HG03280 (cell line): ENCODE measurements at regions not wholly inside any gene's neighbourhood (a gene's known extent, or its start where the extent isn't known, plus 50 kb on each side); places are given as distances from the start of the nearest gene placed in this dataset.

Experiments used
- ATAC-seq: cut with Tn5 transposase; IDR thresholded peaks from one replicate; pipeline ENCODE4 v1.9.1; 2021; ENCODE audit warnings: mild to moderate bottlenecking, moderate library complexity; ENCODE audit not compliant: unreplicated experiment

DNA sequence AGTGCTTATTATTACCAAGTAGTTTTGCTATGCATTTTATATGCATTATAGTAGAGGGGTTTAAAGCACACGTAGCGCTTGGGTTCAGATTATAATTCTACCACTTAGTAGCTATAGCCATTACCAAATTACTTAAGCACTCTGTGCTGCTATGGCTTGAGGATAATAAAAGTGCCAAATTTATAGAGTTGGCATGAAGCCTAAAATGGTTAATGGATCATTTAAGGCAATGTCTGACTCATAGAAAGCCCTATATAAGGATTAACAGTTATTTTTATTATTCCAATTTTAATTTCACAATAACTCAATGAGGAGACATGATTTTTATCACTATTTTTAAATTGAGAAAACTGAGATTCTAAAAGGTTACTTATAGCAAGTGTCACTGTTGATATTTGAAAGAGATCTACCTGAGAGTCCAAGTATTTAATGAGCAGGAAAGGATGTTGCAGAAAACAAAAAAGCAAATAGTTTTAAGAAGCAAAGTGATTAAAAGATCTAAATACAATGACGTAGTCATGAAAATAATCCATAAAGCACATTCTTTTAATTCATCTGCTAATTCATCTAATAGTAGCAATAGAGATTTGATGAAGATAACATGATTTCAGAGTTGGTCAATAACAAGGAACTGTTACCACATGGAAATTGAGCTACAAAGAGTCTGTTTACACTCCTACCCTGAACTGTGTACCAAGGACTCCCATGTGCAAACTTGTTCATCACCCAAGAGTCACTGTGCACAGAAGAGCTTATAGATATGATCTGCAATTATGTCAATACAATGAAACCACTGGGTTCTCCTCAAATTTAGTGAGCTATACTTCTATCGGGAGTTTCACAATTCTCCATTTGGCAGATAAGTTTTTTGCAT lies 78.8 kb upstream of the DTNA start:
- ATAC-seq, result no peak

DNA sequence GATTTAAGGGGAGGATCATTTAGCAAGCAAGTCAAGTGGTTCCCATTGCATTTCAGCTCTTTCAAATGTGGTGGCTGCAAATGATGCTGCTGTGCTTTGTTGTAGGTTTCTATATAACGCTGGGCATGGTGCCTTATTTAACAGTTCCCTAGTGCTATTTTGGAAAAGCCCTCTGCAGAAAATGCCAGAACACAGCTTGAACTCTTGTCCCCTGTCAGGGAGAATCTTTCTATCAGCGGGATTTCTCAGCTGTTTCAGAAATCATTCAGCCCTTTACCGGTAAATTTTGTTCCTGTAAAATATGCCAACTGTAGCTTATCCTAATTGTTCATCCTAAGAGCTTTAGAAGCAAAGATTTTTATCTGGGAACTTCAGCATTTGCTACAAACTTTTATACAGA lies 77.8 kb upstream of the DTNA start:
- ATAC-seq, result no peak

DNA sequence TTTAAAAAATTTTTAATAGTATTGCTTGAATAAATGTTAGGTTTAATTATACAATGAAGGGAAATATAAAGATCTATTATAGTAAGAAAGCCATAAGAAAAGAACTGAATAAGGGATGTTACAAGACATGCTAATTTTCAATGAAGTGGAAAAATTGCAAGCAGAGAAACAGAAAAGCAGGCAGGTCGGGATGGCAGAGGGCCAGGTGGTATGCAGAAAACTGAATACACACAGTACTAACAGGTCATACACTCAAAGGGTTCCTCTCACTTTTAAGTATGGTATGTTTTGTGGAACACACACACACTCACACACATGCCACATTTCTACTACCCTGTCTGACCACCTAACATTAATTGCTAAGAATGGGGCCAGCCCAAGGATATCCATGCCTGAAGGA lies 76.7 kb upstream of the DTNA start:
- no peak for ATAC-seq

DNA sequence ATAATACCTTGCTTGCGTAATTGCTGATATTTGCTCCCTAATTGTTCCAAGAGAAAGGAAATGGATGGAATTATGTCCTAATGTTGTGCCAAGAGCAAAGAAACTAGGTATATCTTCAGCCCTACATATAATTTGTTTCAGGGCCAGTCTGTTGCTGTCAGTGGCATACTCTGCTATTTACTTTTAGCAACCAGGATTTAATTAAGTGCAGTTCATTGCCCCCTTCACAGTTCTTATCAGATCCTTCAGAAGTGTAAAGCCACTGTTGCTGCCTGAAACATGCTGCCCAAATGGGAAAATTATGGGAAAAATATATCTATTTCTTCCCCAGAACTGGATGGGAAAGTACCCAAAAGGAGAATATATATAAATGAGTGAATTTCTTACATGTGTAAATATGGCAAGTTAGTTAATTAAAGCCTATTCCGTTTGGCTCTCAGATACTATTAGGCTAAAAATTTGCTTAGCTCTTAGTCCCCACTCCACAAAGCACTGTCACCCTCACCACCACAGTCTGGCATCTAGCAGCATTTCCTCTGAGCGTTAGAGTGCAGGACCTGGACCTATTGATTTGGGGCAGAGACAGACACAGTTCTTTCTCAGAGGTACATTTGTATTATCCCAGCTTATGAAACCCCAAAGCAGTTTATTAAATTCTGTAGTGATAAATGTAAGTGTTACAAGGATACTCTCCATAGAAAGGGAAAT lies 72.8 kb upstream of the DTNA start:
- ATAC-seq, result no peak

DNA sequence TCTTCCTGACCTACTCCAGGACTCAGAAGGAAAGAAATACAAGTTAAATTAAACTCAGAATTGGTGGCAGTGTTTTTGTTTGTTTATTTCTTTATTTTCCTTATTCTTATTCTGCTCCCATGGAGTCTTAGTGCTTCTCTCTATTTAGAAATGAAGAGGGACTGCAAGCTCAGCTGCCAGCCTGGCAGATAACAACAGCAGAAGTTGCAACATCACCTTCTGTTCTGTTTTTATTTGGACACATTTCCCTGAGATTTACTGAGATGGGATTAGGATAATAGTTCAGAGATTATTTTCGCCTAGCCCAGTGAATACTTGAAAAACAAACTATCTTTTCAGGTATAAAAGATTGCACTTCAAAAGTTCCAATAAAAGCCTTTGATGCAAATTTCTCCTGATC lies 70.4 kb upstream of the DTNA start:
- no peak for ATAC-seq

DNA sequence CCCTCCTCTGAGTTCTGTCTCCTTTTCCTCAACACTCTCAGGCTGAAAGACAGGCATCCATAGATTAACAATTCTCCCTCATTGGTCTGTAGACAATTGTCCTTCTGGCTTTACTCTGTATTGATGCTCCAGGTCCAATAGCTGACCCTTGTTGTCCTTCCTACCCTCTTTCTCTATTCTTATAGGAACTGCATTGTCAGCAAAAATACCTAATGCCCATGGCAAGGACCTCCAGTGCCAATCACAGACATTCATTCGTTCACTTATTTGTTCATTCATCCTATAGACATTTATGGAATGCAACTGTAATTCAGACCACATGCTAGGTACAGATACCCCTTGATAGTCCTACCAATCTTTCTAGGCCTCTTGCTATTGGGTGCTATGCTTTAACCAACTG lies 69.8 kb upstream of the DTNA start:
- no peak for ATAC-seq

DNA sequence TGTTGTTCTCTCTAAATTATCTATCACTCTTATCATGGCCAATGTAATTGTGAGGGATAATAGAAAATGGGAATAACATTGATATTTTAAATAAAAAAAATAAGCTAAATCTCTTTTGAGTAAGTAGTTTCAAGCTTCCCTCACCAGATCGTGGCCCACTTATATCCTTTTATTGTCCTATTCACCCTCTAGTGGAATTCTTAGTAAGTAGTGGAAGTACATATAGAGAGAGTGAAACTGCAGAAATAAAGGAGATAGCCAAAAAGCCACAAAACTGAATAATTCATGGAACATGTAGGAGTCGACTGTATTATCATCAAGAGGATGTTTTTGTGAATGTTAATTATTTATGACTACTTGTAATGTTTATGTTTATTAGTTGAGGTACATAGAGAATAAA lies 66.1 kb upstream of the DTNA start:
- no peak for ATAC-seq

DNA sequence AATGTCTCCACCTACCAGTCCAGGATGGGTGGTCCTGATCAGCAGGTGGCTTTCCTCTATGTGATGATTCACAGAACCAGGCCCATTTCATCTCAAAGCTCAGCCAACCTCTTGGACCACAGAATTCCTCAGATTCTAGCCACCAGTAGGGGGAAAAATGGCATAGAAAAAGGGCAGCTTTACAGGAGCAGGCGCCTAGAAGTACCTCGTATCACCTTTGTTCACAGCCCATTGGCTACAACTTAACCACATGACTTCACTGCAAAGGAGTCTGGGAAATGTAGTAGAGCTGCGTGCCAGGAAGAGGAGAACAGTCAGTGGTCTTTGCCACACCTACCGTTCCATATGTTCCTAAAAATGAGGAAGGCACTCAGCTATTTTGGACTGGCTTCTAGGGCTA lies 62.8 kb upstream of the DTNA start:
- ATAC-seq, result peak; percentile 84

DNA sequence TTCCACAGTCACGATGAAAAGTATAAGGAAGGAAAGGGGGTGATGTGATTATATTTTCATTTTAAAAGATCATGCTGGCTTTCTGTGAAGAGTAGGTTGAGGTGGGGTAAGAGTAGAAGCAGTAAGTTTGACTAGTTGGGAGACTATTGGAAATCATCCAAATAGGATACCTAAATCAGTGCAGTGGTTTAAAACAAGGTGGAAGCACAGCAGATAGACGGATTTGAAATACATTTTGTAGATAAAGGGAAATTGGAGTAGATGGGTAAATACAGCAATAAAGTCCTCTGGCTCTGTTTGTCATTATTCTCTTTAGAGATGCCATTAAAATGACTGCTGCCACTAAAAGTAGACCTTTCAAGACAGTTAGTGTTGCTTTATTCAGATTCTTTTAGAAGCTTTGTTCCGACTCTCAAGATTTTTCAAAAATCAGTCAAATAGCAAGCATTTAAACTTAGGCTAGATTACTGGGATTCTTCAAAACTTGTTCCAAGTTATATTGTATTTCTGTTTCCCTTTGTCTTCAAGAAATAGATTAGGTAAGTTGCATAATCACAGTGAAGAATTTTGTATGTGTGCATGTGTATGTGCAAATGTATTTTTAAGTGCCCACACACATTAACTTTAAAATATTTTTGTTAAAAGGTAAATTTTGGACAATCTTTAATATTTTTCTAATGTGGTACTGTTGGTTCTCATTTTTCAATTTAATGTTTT lies 61.7 kb upstream of the DTNA start:
- ATAC-seq, result no peak

DNA sequence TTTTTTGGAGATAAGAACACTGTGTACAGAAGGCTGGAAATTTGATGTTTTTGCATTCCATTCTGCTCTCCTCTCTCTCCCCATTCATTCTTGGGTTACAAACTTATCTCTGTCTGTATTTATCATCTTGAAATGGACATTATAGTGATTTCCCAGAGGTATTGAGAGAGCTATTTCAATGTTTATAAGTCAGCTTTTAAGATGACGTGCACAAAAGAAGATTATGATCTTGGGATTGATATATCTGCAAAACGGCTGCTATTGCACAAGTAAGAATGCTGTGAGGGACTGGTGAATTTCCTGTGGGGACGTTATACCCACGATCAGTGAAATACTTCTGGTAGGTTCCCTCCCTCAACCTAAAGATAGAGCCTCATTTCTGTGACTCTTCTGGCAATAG lies 61.0 kb upstream of the DTNA start:
- ATAC-seq, result no peak

DNA sequence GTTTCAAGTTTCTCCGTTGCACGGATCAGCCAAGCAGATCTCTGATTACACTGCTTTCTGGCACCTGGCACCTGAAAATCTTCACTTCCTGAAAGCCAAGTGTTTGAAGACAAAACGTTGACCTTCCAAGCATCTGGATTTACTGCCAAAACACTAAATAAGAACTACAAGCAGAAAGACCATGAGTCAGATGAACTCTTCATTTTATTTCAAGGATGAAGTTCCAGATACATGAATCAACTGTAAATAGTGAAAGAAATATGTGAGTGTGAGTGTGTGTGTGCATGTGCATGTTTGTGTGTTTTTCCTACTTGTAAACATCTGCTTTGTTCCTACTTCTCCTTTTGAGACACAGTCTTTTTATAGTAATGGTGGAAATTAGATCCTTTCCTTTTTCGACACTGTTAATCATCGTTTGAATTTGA lies 60.0 kb upstream of the DTNA start:
- no peak for ATAC-seq

DNA sequence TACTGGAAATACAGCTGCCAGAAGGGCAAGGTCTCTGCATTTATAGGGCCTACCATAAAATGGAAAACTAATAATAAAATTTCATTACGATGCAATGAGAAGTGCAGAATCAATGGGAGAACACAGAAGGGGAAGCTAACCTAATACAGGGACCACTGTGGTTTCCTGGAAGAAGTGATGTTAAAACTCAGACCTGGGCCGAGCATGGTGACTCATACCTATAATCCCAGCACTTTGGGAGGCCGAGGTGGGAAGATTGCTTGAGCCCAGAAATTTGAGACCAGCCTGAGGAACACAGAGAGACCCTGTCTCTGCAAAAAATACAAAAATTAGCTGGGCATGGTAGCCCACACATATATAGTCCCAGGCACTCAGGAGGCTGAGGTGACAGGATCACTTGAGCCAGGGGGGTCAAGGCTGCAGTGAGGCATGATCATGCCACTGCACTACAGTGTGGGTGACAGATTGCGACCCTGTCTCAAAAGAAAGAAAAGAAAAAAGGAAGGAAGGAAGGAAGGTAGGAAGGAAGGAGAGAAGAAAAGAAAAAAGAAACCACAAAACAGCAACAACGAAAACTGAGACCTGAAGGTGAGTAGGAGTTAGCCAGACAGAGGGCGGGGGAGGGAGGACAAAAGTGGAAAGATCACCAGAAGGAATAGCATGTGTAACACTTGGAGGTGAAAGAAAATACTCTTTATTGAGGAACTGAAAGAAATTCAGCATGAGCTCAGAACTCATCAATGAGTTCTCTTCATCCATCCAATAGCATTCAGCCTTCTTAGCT lies 58.3 kb upstream of the DTNA start:
- ATAC-seq, result no peak

DNA sequence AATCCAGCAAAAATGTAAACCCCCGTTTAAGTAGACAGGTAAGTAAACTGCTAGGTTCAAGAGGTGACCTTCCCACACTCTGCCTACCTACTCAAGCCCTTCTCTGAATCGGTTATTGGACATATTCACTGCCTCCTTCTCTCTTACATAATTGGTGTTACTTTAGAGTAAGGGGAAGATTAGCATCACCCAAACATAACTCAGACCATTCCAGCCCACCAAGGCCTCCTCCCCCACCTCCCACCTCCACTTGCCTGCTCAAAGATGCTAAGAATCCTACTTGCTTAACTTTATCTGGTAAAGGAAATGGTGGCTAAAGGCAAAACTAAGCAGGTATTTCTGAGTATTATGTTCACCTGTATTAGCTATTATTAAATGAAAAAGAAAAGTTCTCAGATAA lies 55.0 kb upstream of the DTNA start:
- ATAC-seq, result no peak

DNA sequence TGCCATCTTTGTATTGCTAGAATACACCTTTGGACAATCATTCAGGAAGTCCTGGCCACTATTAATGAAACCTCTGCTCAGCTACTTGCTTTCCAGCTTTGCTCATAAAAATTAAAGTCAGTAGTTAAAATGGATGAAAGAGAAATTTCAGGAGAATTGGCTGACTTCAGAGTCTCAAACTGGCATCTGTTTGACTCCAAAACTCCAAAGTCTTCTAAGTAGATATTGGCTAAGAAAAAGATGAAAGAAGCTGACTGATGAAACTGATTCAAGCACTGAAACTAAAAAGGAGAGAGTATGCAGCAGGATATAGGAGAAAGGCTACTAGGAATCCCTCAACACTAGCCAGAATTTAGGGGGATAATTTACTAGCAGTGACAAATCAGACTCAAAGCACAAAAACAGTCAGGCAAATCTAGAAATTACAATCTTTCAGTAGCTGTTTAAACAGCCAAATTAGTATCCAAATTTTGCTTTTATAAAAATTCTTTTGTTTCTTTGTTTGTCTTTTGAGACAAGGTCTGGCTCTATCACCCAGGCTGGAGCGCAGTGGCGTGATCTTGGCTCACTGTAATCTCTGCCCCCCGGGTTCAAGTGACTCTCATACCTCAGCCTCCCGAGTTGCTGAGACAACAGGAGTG lies 52.1 kb upstream of the DTNA start:
- no peak for ATAC-seq

DNA sequence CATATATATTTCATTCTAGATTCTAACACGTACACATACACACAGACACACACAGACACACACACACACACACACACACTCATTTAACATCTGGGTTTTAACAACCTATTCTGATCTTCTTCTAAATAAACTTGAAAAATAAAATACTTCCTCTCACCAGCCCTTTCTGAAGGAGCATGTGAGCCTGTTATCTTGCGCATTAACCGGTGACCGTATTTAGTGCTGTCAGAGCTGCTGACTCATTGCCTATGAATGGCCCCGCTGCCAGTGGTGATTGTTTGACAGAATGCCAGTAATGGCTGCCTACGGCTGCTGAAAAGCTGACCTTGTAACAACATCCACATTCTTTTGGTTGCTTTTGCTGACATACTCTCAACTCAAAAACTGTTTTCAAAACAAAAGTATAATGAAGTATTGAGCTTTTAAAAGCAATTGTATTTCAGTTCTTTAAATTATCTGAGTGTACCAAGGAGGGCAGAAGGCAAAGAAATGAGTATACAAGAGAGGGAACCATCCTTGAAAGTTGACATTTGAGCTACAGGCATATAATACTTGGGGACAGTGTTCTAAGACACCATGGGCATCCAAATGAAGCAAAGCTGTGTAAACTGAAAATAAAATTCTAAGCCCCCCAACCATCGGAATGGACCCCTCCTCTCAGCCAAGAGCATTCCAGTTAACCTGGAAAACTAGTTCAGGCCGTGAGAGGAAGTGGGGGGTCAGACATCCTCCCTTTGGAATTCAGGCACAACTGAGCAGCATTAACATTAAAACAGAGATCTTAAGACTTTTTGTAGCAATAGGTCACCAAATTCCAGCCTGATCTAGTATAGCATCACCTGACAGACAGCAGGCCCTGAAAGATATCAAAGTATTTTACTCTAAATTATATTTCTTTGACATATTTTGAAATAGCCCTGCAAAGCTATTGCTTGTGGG lies 50.2 kb upstream of the DTNA start:
- no peak for ATAC-seq
